PC-3 (cell line): ENCODE measurements at regions not wholly inside any gene's neighbourhood (a gene's known extent, or its start where the extent isn't known, plus 50 kb on each side); places are given as distances from the start of the nearest gene placed in this dataset.

ENCODE experiments used
- ATAC-seq: fragments of 200-7000 bp; cut with Tn5 transposase; 2 replicates; pipeline ENCODE4 v1.9.1; 2020; ENCODE audit warnings: mild to moderate bottlenecking, moderate library complexity
- BruUV-seq: library from RNA; stranded (reverse); fragments of 400-500 nt; replicated peaks from 2 replicates; lab custom pipeline; 2021; lab: Mats Ljungman, UMichigan
- CTCF ChIA-PET: fragments of 300-600 bp; sonication (Branson Sonifier 250); formaldehyde crosslinking; loops from one replicate; lab custom pipeline; 2022; ENCODE audit warnings: antibody characterized with exemption; lab: Charles Lee
- POLR2A ChIA-PET: fragments of 300-600 bp; sonication (Branson Sonifier 250); formaldehyde crosslinking; loops from one replicate; lab custom pipeline; 2022; ENCODE audit warnings: antibody characterized with exemption; ENCODE audit not compliant: unreplicated experiment; lab: Charles Lee
- DNase-seq: peaks from one replicate; pipeline ENCODE4 v3.0.0-alpha.2; 2015
- H2AFZ ChIP-seq: fragments of 300-600 bp; sonication (generic); 2 replicates; pipeline ENCODE4 v1.6.0; 2016; ENCODE audit warnings: antibody characterized with exemption, low read length
- H3F3A ChIP-seq: fragments of 300-600 bp; sonication (generic); one replicate; pipeline ENCODE4 v1.6.0; 2017; ENCODE audit warnings: antibody characterized with exemption, low read length, control low read depth, mild to moderate bottlenecking; ENCODE audit not compliant: unreplicated experiment
- H3K27ac ChIP-seq: fragments of 300-600 bp; sonication (generic); 2 replicates; pipeline ENCODE4 v1.5.1; 2016; ENCODE audit warnings: mild to moderate bottlenecking, low read length
- H3K27me3 ChIP-seq: fragments of 300-600 bp; sonication (generic); 2 replicates; pipeline ENCODE4 v1.6.1; 2016; ENCODE audit warnings: low read length, mixed read lengths
- H3K36me3 ChIP-seq: fragments of 300-600 bp; sonication (generic); 2 replicates; pipeline ENCODE4 v1.6.1; 2016; ENCODE audit warnings: low read depth, mixed run types, low read length, mixed read lengths
- H3K4me1 ChIP-seq: fragments of 300-600 bp; sonication (generic); 2 replicates; pipeline ENCODE4 v1.5.1; 2016; ENCODE audit warnings: low read length; ENCODE audit not compliant: insufficient read depth
- H3K4me2 ChIP-seq: fragments of 300-600 bp; sonication (generic); 2 replicates; pipeline ENCODE4 v1.6.0; 2016; ENCODE audit warnings: low read length
- H3K4me3 ChIP-seq: fragments of 300-600 bp; sonication (generic); 2 replicates; pipeline ENCODE4 v1.5.1; 2016; ENCODE audit warnings: mild to moderate bottlenecking, low read length, mixed read lengths
- H3K79me2 ChIP-seq: fragments of 300-600 bp; sonication (generic); 2 replicates; pipeline ENCODE4 v1.6.1; 2017; ENCODE audit warnings: low read length, mixed read lengths
- H3K9ac ChIP-seq: fragments of 300-600 bp; sonication (generic); 2 replicates; pipeline ENCODE4 v1.6.0; 2016; ENCODE audit warnings: mild to moderate bottlenecking, low read length
- H3K9me2 ChIP-seq: fragments of 300-600 bp; sonication (generic); replicated peaks from 2 replicates; pipeline ENCODE4 v1.6.1; 2016; ENCODE audit warnings: mixed run types, low read length, mixed read lengths
- H3K9me3 ChIP-seq: fragments of 300-600 bp; sonication (generic); 2 replicates; pipeline ENCODE4 v1.6.1; 2016; ENCODE audit warnings: low read length, mixed read lengths
- H4K20me1 ChIP-seq: fragments of 300-600 bp; sonication (generic); 2 replicates; pipeline ENCODE4 v1.6.1; 2016; ENCODE audit warnings: low read length, mixed read lengths
- CTCF ChIP-seq: fragments of 300-600 bp; sonication (generic); conservative IDR thresholded peaks from 2 replicates; pipeline ENCODE4 v1.5.1; 2017; ENCODE audit warnings: antibody characterized with exemption, low read depth, mild to moderate bottlenecking, low read length
- EZH2 ChIP-seq: fragments of 300-600 bp; sonication (generic); IDR thresholded peaks from one replicate; pipeline ENCODE4 v1.6.1; 2017; ENCODE audit warnings: antibody characterized with exemption, mild to moderate bottlenecking, low read length; ENCODE audit not compliant: unreplicated experiment
- EZH2phosphoT487 ChIP-seq: fragments of 300-600 bp; sonication (generic); IDR thresholded peaks from 2 replicates; pipeline ENCODE4 v1.6.1; 2018; ENCODE audit warnings: mild to moderate bottlenecking, antibody characterized with exemption, low read length, borderline replicate concordance
- intact Hi-C: fragments of 100-400 bp; cut with micrococcal nuclease; formaldehyde crosslinking; loops from 2 replicates; pipeline ENCODE4 v1.9.0; 2023

GRCh38 chr10:71078454-71079145, 133.8 kb upstream of the UNC5B start:
- no TSS peak for BruUV-seq

GRCh38 chr10:71079761-71080380, 132.5 kb upstream of the UNC5B start:
- H3K4me3 ChIP-seq, result no peak overlapping the region
- H3K9ac ChIP-seq, result no peak overlapping the region
- intact Hi-C loops, result no loop called here
- ATAC-seq (no peak), DNase-seq (no peak)
- H3K79me2 ChIP-seq, result no peaks in the 10 kb centered on the region
- no peaks in the 10 kb centered on the region for H3F3A ChIP-seq
- no peaks in the 10 kb centered on the region for H3K36me3 ChIP-seq
- no peaks in the 10 kb centered on the region for H3K9me3 ChIP-seq
- ChIA-PET POLR2A (no interaction called here), CTCF (no interaction called here)
- H3K27ac ChIP-seq, result no peak overlapping the region
- no peaks in the 10 kb centered on the region for H3K9me2 ChIP-seq
- no peaks in the 10 kb centered on the region for H4K20me1 ChIP-seq
- peaks cover 13% of the 10 kb centered on the region; the same call in 1 of the 2 replicates for H3K27me3 ChIP-seq
- no peak for TF ChIP-seq EZH2phosphoT487
- no peak for TF ChIP-seq CTCF
- no peak for TF ChIP-seq EZH2
- no TSS peak for BruUV-seq
- H3K4me2 ChIP-seq, result no peak overlapping the region
- peaks cover 3% of the 10 kb centered on the region for H3K4me1 ChIP-seq
- no peak overlapping the region for H2AFZ ChIP-seq

More at GRCh38 chr10:71078454-71079145, 133.8 kb upstream of the UNC5B start:
- H3K9ac ChIP-seq, result no peak overlapping the region
- no peak overlapping the region for H3K4me2 ChIP-seq
- DNase-seq, result no peak
- H3K9me3 ChIP-seq, result no peaks in the 10 kb centered on the region
- POLR2A ChIA-PET, result no interaction called here
- intact Hi-C loops, result no loop called here
- H3K9me2 ChIP-seq, result no peaks in the 10 kb centered on the region
- H3K27me3 ChIP-seq, result peaks cover 13% of the 10 kb centered on the region; the same call in 1 of the 2 replicates
- no peaks in the 10 kb centered on the region for H3K79me2 ChIP-seq
- H2AFZ ChIP-seq, result no peak overlapping the region
- CTCF ChIA-PET, result no interaction called here
- H3K4me1 ChIP-seq, result peaks cover 15% of the 10 kb centered on the region
- TF ChIP-seq EZH2, result no peak
- H3K4me3 ChIP-seq, result no peak overlapping the region
- no peaks in the 10 kb centered on the region for H3K36me3 ChIP-seq
- no peak for ATAC-seq
- no peaks in the 10 kb centered on the region for H4K20me1 ChIP-seq
- no peak overlapping the region for H3K27ac ChIP-seq
- no peaks in the 10 kb centered on the region for H3F3A ChIP-seq

GRCh38 chr10:71080381-71081228, 131.8 kb upstream of the UNC5B start:
- intact Hi-C loops, result no loop called here
- ATAC-seq (no peak), DNase-seq (no peak)
- Histone ChIP-seq H2AFZ (no peak overlapping the region), H3K4me1 (no peaks in the 10 kb centered on the region), H3F3A (no peaks in the 10 kb centered on the region), H3K9me2 (no peaks in the 10 kb centered on the region), H3K27me3 (peaks cover 13% of the 10 kb centered on the region; the same call in 1 of the 2 replicates), H3K36me3 (no peaks in the 10 kb centered on the region), H3K9me3 (no peaks in the 10 kb centered on the region), H3K4me3 (no peak overlapping the region), H3K4me2 (no peak overlapping the region), H3K27ac (no peak overlapping the region), H4K20me1 (no peaks in the 10 kb centered on the region), H3K9ac (no peak overlapping the region), H3K79me2 (no peaks in the 10 kb centered on the region)
- no peak for TF ChIP-seq EZH2
- TF ChIP-seq CTCF, result no peak
- POLR2A ChIA-PET, result no interaction called here
- CTCF ChIA-PET, result no interaction called here
- no TSS peak for BruUV-seq
